ENCODE measurements at regions not wholly inside any gene's neighbourhood (a gene's known extent, or its start where the extent isn't known, plus 50 kb on each side); places are given as distances from the start of the nearest gene placed in this dataset.

GRCh38 chr12:114820796-114821195 is 136.8 kb upstream of the TBX3 start:
- Histone ChIP-seq H3F3A (ENCODE audit: insufficient read depth, low read length) (no peaks in the 10 kb centered on the region), H3K9me3 (ENCODE audit: low read length) (no peaks in the 10 kb centered on the region), H3K4me3 (ENCODE audit: low read depth, low read length, poor library complexity, severe bottlenecking) (no peak overlapping the region), H3K79me2 (ENCODE audit: insufficient read depth, low read length) (no peaks in the 10 kb centered on the region), H3K4me1 (ENCODE audit: insufficient read depth, low read length, severe bottlenecking) (no peaks in the 10 kb centered on the region), H2AFZ (ENCODE audit: low read length) (no peak overlapping the region), H3K36me3 (ENCODE audit: insufficient read depth, low read length) (no peaks in the 10 kb centered on the region), H3K27me3 (ENCODE audit: insufficient read depth, low read length) (no peaks in the 10 kb centered on the region), H3K9ac (ENCODE audit: low read length) (no peak overlapping the region), H4K20me1 (ENCODE audit: insufficient read depth, low read length) (no peaks in the 10 kb centered on the region), H3K27ac (ENCODE audit: low read depth, low read length, poor library complexity, severe bottlenecking) (no peak overlapping the region), H3K9me2 (ENCODE audit: low read depth, low read length) (no peaks in the 10 kb centered on the region), H3K4me2 (ENCODE audit: low read length) (no peak overlapping the region)
- TF ChIP-seq CTCF (IDR thresholded peaks at IDR 0.05; ENCODE audit: low read length) (no peak), EZH2 (IDR thresholded peaks at IDR 0.05; ENCODE audit: borderline replicate concordance, low read length) (no peak)

- H3K9me3 ChIP-seq (ENCODE audit: low read length) = no peaks in the 10 kb centered on the region
- no peaks in the 10 kb centered on the region for H3K9me2 ChIP-seq (ENCODE audit: low read depth, low read length)
- H3K4me2 ChIP-seq (ENCODE audit: low read length) = no peak overlapping the region
- H3K27me3 ChIP-seq (ENCODE audit: insufficient read depth, low read length) = no peaks in the 10 kb centered on the region
- H3K27ac ChIP-seq (ENCODE audit: low read depth, low read length, poor library complexity, severe bottlenecking) = no peak overlapping the region
- no peaks in the 10 kb centered on the region for H3K79me2 ChIP-seq (ENCODE audit: insufficient read depth, low read length)
- H4K20me1 ChIP-seq (ENCODE audit: insufficient read depth, low read length) = no peaks in the 10 kb centered on the region
- no peak overlapping the region for H2AFZ ChIP-seq (ENCODE audit: low read length)
- no peaks in the 10 kb centered on the region for H3K4me1 ChIP-seq (ENCODE audit: insufficient read depth, low read length, severe bottlenecking)
- no peak overlapping the region for H3K9ac ChIP-seq (ENCODE audit: low read length)
- H3K36me3 ChIP-seq (ENCODE audit: insufficient read depth, low read length) = no peaks in the 10 kb centered on the region
- no peak overlapping the region for H3K4me3 ChIP-seq (ENCODE audit: low read depth, low read length, poor library complexity, severe bottlenecking)
- H3F3A ChIP-seq (ENCODE audit: insufficient read depth, low read length) = no peaks in the 10 kb centered on the region
- TF ChIP-seq EZH2 (IDR thresholded peaks at IDR 0.05; ENCODE audit: borderline replicate concordance, low read length) (no peak), CTCF (IDR thresholded peaks at IDR 0.05; ENCODE audit: low read length) (no peak)
Observed at GRCh38 chr12:114817571-114818425, 133.8 kb upstream of the TBX3 start.

GRCh38 chr12:114815026-114815795 is 131.2 kb upstream of the TBX3 start:
- H3K79me2 ChIP-seq (ENCODE audit: insufficient read depth, low read length) = no peaks in the 10 kb centered on the region

More at GRCh38 chr12:114815026-114815795, 131.2 kb upstream of the TBX3 start:
- H3K27me3 ChIP-seq (ENCODE audit: insufficient read depth, low read length) = no peaks in the 10 kb centered on the region
- H3K27ac ChIP-seq (ENCODE audit: low read depth, low read length, poor library complexity, severe bottlenecking) = no peak overlapping the region
- no peaks in the 10 kb centered on the region for H4K20me1 ChIP-seq (ENCODE audit: insufficient read depth, low read length)
- no peaks in the 10 kb centered on the region for H3K4me1 ChIP-seq (ENCODE audit: insufficient read depth, low read length, severe bottlenecking)
- H3F3A ChIP-seq (ENCODE audit: insufficient read depth, low read length) = no peaks in the 10 kb centered on the region
- TF ChIP-seq EZH2 (IDR thresholded peaks at IDR 0.05; ENCODE audit: borderline replicate concordance, low read length) = no peak
- TF ChIP-seq CTCF (IDR thresholded peaks at IDR 0.05; ENCODE audit: low read length) = no peak
- no peak overlapping the region for H3K4me2 ChIP-seq (ENCODE audit: low read length)
- no peak overlapping the region for H2AFZ ChIP-seq (ENCODE audit: low read length)
- H3K36me3 ChIP-seq (ENCODE audit: insufficient read depth, low read length) = no peaks in the 10 kb centered on the region
- no peak overlapping the region for H3K4me3 ChIP-seq (ENCODE audit: low read depth, low read length, poor library complexity, severe bottlenecking)
- H3K9ac ChIP-seq (ENCODE audit: low read length) = no peak overlapping the region
- no peaks in the 10 kb centered on the region for H3K9me3 ChIP-seq (ENCODE audit: low read length)
- no peaks in the 10 kb centered on the region for H3K9me2 ChIP-seq (ENCODE audit: low read depth, low read length)

Data from OCI-LY1 (cell line).